Hepatocyte (in vitro differentiated cells): ENCODE measurements at regions not wholly inside any gene's neighbourhood (a gene's known extent, or its start where the extent isn't known, plus 50 kb on each side); places are given as distances from the start of the nearest gene placed in this dataset.
"Not testable (repeated sequence)": the region's sequence is repeated elsewhere in the genome, so short reads cannot be mapped to it uniquely, and the experiment has no call there.

ENCODE experiments used
- CTCF ChIP-seq: fragments of 200-600 bp; sonication (generic); IDR thresholded peaks from 2 replicates; pipeline ENCODE4 v1.5.1; 2016; ENCODE audit warnings: antibody characterized with exemption, mild to moderate bottlenecking; ENCODE audit not compliant: poor library complexity
- EZH2phosphoT487 ChIP-seq: fragments of 200-600 bp; sonication (generic); IDR thresholded peaks from one replicate; pipeline ENCODE4 v1.6.1; 2018; ENCODE audit warnings: antibody characterized with exemption, mild to moderate bottlenecking, low read depth, moderate library complexity; ENCODE audit not compliant: unreplicated experiment, severe bottlenecking

GRCh38 chr10:46792657-46793357, 118.4 kb upstream of the PTPN20 start:
- not testable (repeated sequence) for TF ChIP-seq CTCF, EZH2phosphoT487
